H54 (cell line): ENCODE measurements at regions not wholly inside any gene's neighbourhood (a gene's known extent, or its start where the extent isn't known, plus 50 kb on each side); places are given as distances from the start of the nearest gene placed in this dataset.
"Not testable (repeated sequence)": the region's sequence is repeated elsewhere in the genome, so short reads cannot be mapped to it uniquely, and the experiment has no call there.

Source experiments
- DNase-seq: peaks from one replicate; pipeline ENCODE4 v3.0.0; 2011; ENCODE audit warnings: low spot score, mixed read lengths; ENCODE audit not compliant: insufficient read length
- FAIRE-seq: peaks from 3 replicates; lab custom pipeline; 2011; peaks lifted over from hg19 to GRCh38; lab: Jason Lieb, UNC
- POLR2A ChIP-seq: IDR thresholded peaks from 2 replicates; pipeline ENCODE4 v1.6.1; 2011; ENCODE audit warnings: low read depth, mild to moderate bottlenecking, low read length

- DNase-seq (no peak), FAIRE-seq (no peak)
- no peak for TF ChIP-seq POLR2A
Measured at GRCh38 chr4:73348185-73348584, 55.9 kb upstream of the ALB start.

DNA sequence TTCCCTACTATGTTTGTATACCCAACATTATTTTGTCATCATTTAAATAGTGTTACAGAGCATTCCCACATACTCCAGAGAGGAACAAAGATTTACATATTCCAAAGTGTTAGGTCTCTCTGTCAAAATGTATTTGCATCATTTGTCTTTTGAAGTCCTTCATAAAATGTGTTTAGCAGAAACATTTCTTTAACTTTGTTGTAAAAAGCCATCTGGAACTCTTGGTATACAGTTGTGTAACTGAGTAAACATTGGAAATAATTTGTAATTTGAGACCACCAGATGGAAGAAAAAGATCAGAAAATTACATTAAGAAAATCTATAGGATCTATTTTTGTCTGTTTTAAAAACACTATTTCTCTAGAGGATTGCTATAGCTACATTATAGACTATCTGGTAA lies 56.6 kb upstream of the ALB start:
- DNase-seq (no peak), FAIRE-seq (no peak)
- no peak for TF ChIP-seq POLR2A

DNA sequence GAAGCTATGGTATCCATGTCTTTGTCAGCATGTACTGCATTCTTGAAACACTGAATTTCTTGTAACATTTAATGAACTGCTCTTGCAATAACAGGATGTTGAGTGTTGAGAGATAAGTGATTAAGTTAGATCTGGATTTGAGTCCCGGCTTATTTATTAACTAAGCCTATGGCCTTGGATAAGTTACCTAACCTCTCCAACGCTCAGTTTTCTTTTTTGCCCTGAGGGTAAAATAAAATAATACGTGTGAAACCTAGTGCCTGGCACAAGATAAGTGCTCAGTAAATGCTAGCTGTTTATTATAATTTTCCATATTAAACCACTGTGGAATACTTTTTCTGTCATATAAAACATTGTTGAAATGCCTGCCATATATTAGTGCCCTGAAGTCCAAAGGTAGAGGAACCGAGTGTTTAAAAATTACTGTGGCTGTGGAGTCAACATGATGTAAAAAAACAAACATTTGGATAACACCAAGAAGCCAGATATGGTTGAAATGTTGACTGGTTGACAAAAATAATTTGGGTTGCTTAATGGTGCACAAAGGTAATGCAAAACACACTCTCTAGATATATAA lies 58.6 kb upstream of the ALB start:
- no peak for FAIRE-seq
- no peak for TF ChIP-seq POLR2A
- no peak for DNase-seq

- no peak for TF ChIP-seq POLR2A
- DNase-seq, result no peak
- FAIRE-seq, result no peak
Measured at GRCh38 chr4:73344106-73344505, 60.0 kb upstream of the ALB start.

DNA sequence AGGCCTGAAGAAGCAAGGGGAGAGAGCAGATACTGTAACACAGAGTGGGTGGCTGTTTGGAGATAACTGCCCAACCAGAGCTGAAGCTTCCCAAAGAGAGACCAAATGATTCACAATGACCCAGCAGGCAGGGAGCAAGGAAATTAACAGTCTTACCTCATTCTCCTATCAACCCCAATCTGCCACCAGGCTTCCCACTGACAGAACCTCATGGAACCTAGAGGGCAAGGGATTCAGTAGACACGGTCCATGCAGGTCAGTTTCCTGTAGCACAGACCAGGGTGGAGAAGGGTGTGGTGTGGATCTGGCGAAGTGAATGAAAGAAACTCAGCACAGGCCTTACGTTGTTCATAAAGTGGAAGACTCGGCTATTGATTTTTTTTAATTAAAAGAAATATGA lies 60.7 kb upstream of the ALB start:
- no peak for DNase-seq
- no peak for FAIRE-seq
- no peak for TF ChIP-seq POLR2A

GRCh38 chr4:73341454-73341853 lies 62.6 kb upstream of the ALB start:
- no peak for FAIRE-seq
- DNase-seq, result peak; percentile 6
- no peak for TF ChIP-seq POLR2A

DNA sequence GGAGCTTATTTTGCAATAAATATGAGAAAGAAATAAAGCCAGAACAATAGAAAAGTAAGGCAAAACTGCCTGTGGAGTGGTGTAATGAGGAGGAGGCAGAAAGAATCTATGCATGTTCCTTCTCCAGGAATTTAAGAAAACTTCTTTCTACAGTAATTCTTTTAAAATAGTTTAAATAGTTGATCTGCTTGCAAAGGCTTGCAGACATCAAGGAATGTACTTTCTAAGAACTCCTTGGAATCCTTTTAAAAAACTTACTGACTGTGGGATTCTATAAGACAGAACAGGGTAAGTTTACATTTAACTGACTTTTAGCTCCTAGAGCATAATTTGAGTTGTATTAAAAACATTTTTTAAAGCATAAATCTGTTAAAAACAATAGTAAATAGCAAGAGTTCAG lies 63.2 kb upstream of the ALB start:
- FAIRE-seq (no peak), DNase-seq (no peak)
- no peak for TF ChIP-seq POLR2A

DNA sequence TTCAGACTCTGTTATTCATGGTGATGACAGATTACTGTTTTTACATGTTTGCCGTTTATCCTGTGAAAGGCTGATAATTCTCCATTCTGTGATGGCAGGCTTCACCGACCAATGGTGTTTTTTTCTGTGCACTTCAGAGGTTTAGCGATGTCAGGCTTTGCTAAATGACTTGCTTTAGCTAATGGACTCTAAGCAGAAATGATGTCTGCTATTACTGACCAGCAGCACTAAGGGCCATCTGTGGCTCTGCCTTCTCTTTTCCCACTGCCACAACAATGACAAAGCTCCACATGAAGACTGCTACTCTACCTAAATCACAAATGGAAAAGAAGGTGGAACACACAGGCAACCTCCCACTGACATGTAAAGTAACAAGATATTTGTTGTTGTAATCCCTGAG lies 68.4 kb upstream of the ALB start:
- FAIRE-seq, result no peak
- TF ChIP-seq POLR2A, result no peak
- DNase-seq, result no peak

DNA sequence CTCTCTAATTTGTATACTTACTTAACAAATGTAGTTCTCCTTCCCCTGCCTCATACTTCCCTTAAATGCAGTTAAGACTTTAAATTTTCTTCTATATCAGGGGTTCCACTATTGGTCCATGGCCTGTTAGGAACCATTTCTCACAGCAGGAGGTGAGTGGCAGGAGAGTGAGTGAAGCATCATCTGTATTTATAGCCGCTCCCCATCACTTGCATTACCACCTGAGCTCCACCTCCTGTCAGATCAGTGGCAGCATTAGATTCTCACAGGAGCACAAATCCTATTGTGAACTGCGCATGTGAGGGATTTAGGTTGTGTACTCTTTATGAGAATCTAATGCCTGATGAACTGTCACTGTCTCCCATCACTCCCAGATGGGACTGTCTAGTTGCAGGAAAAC lies 72.1 kb upstream of the ALB start:
- DNase-seq, FAIRE-seq: not testable (repeated sequence)

DNA sequence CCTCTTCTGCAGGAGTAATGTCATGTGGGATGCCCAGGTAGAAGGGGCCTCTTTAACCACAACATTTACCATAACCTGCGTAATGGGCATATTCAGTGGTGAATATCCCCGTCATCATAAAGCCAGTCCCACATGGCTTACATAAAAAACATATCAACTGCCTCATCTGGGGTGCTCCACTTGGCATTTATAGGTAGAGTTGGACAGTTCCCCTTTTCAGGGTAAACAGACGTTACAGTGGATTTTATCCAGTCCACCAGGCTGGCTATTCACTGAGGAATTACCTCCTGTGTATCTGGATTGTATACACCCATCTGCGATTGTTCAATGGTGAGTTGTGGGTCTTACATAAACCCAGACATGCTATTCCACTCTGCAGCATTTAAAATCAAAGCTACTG lies 70.7 kb upstream of the ANKRD17 start:
- DNase-seq (no peak), FAIRE-seq (no peak)
- TF ChIP-seq POLR2A, result no peak

GRCh38 chr4:73325776-73326175 lies 67.2 kb upstream of the ANKRD17 start:
- FAIRE-seq, DNase-seq: not testable (repeated sequence)

GRCh38 chr4:73317092-73317491 lies 58.5 kb upstream of the ANKRD17 start:
- TF ChIP-seq POLR2A, result no peak
- DNase-seq (no peak), FAIRE-seq (no peak)

GRCh38 chr4:73315091-73315490 lies 56.5 kb upstream of the ANKRD17 start:
- FAIRE-seq (no peak), DNase-seq (no peak)
- no peak for TF ChIP-seq POLR2A

GRCh38 chr4:73312967-73313366 lies 54.4 kb upstream of the ANKRD17 start:
- DNase-seq (no peak), FAIRE-seq (no peak)
- TF ChIP-seq POLR2A, result no peak

GRCh38 chr4:73311428-73311827 lies 52.8 kb upstream of the ANKRD17 start:
- no peak for FAIRE-seq

GRCh38 chr4:73309211-73309610 lies 50.6 kb upstream of the ANKRD17 start:
- DNase-seq (no peak), FAIRE-seq (no peak)
- no peak for TF ChIP-seq POLR2A

More at GRCh38 chr4:73311428-73311827, 52.8 kb upstream of the ANKRD17 start:
- TF ChIP-seq POLR2A, result no peak
- DNase-seq, result no peak
